GM18508 (cell line): ENCODE measurements at regions not wholly inside any gene's neighbourhood (a gene's known extent, or its start where the extent isn't known, plus 50 kb on each side); places are given as distances from the start of the nearest gene placed in this dataset.
"Not testable (repeated sequence)": the region's sequence is repeated elsewhere in the genome, so short reads cannot be mapped to it uniquely, and the experiment has no call there.

Experiments used
- ATAC-seq: cut with Tn5 transposase; IDR thresholded peaks from one replicate; pipeline ENCODE4 v1.9.1; 2021; ENCODE audit warnings: moderate number of reproducible peaks; ENCODE audit not compliant: insufficient read depth, unreplicated experiment

- ATAC-seq, result no peak
These were observed 193.8 kb upstream of the TOX3 start for GRCh38 chr16:52740766-52741165.

DNA sequence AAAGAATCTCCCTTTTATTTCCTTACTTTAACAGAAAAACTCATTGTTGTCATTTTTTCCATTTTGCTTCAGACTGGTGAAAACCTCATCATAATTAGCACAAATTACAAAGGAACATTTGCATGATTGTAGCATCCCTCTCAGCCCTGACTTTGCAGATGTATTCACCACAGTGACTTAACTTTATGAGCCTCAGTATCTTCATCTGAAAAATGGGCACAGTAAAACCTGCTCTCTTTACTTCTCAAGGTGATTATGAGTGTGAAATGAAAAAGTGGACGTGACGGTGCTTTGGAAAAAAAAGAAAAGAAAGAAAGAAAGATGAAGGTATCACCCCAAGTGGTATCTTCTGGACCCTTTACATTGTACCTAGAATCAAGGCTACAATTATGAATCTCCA is 193.4 kb upstream of the TOX3 start:
- ATAC-seq, result no peak

DNA sequence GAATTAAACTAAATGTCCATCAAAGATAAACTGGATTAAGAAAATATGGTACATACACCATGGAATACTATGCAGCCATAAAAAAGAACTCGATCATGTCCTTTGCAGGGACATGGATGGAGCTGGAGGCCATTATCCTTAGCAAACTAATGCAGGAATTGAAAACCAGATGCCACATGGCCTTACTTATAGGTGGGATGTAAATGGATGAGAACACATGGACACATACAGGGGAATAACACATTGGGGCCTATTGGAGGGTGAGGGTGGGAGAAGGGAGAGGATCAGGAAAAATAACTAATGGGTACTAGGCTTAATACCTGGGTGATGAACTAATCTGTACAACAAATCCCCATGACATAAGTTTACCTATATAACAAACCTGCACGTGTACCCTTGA is 192.0 kb upstream of the TOX3 start:
- ATAC-seq, result not testable (repeated sequence)

DNA sequence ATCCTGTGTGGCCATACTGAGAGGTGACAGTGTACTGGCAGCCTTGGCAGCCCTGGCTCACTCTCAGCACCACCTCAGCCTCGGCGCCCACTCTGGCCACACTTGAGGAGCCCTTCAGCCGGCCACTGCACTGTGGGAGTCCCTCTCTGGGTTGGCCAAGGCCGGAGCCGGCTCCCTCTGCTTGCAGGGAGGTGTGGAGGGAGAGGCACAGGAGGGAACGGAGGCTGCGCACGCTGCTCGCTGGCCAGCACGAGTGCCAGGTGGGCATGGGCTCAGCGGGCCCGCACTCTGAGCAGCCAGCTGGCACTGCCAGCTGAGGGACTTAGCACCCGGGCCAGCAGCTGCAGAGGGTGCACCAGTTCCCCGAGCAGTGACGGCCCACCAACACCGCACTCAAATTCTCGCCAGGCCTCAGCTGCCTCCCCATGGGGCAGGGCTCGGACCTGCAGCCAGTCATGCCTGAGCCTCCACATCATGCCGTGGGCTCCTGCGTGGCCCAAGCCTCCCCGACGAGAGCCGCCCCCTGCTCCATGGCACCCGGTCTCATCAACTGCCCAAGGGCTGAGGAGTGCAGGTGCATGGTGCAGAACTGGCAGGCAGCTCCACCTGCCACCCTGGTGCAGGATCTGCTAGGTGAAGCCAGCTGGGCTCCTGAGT is 184.4 kb upstream of the TOX3 start:
- ATAC-seq, result no peak

GRCh38 chr16:52729731-52730130 is 182.8 kb upstream of the TOX3 start:
- ATAC-seq, result no peak

DNA sequence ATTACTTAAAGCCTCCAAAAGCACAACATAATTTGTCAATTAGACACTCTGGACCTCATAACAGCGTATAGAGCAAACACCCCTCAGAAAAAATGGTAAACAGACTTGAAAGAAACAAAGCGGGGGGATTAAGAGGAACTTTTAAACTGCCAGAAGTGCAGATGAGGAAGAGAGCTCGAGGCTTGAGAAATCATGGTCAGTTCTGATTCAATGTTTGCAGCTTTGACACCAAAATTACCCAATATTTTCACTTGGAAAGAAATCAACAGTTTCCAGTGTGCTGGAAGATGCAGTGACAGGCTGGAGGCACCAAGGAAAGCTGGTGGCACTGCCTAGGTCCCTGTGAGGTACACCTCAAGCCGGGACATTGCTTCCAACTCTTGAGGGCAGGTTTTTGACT is 180.9 kb upstream of the TOX3 start:
- ATAC-seq, result no peak

GRCh38 chr16:52727441-52727840 is 180.5 kb upstream of the TOX3 start:
- ATAC-seq, result no peak

- ATAC-seq, result no peak
These were observed 178.5 kb upstream of the TOX3 start for GRCh38 chr16:52725461-52725860.

GRCh38 chr16:52725043-52725442 is 178.1 kb upstream of the TOX3 start:
- no peak for ATAC-seq

- ATAC-seq, result no peak
These were observed 174.4 kb upstream of the TOX3 start for GRCh38 chr16:52721331-52721730.

DNA sequence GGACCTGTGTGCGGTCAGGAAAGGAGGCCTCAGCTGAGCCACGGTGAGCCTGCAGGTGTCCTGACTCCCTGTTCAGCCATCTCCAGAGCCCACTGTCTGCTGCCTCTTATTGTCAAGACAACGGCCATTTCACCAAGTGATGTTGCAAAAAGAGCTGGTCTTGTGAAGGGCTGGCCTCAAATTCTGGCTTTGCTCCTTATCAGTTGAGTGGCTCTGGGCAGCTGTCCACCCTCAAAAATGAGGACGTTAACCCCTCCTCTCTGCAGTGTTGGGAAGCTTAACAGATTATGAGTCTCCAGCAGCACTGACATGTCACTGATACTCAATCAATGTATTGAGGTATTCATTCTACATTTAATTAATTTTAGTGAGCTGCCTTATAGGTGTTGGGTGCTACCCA is 171.1 kb upstream of the TOX3 start:
- no peak for ATAC-seq

DNA sequence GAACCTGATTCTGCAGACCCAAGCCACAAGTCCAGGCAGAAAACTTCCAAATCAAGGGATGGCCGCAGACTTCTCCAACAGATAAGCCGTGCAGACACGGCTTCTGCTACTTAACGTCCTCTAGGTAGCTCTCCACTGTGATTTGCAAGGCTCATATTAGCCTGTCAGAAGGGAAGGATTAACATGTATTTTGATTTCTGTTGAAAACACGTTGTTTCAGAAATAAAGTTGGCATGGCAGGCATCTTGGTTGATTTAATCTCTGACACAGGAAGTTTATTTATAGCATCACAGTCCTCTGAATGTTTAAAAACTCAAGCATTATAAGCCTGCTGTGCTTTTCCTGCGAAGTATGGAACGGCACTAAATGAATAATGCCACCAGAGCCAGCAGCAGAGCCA is 166.8 kb upstream of the TOX3 start:
- ATAC-seq, result no peak

DNA sequence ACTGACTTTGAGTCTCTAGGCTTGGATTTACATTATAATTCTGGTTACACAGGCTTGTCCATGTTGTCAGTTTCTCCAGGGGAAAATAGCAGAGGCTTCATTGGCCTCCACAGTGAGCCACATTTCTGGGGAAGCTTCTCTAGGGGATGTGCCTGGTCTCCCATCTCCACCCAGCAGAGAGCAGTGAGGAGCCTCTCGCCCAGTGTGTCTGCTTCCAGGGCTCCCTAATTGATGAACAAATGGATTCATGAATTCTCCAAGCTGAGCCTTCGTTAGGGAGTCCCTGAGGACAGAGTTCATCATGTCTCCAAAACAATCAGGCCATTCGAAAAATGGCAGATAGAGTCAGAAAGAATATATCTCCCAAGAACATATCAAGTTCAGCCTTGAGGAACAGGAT is 162.4 kb upstream of the TOX3 start:
- ATAC-seq, result no peak

GRCh38 chr16:52708476-52708875 is 161.5 kb upstream of the TOX3 start:
- no peak for ATAC-seq

GRCh38 chr16:52707676-52708337 is 160.9 kb upstream of the TOX3 start:
- ATAC-seq, result no peak

- ATAC-seq, result no peak
These were observed 158.2 kb upstream of the TOX3 start for GRCh38 chr16:52705122-52705521.

DNA sequence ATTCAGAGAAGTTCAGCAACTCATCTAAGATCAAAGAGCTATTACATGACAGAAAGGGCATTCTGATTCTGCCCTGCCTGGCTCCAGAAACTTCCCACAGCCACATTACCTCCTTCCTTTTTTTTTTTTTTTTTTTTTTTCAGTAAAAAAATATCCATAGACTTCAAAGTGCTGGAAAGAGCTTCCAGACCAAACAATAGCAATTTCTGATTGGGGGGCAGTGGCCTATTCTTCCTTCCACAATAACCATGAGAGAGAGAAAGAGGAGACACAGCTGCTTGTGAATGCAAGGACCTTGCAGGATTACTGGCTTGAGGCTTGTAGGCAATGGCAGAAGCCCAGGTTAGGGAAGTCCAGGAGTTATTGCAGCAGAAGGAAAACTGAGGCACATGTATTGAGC is 151.0 kb upstream of the TOX3 start:
- no peak for ATAC-seq

DNA sequence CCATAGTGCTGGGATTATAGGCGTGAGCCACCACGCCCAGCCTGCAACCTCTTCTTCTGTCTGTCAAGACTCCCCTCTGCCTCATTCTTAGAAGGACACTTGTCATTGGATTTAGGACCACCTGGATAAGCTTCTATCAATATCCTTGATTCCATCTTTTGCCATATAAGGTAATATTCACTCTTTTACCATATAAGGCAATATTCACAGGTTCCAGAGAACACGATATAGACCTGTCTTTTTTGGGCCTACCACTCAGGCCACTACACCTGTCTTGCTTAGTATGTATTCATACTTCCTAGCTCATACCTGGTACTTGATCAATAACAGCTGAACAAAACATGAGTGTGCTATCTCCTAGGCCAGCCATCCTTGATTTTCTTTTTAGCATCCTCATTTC is 149.2 kb upstream of the TOX3 start:
- ATAC-seq, result no peak

DNA sequence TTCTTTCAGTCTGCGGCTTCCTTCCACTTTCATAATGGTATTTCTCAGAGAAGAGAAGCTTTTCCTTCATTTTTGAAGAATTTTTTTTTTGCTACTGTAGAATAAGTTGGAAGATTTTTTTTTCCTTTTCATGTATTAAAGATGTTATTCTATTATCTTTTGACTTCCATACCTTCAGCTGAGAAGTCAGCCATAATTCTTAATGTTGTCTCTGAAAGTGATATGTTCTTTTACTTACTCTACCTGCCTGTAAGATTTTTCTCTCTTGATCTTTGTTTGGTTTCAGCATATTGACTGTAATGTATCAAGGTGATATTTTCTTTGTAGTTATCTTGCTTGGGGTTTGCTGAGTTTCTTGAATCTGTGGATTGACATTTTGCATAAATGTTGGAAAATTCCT is 143.5 kb upstream of the TOX3 start:
- ATAC-seq, result no peak

DNA sequence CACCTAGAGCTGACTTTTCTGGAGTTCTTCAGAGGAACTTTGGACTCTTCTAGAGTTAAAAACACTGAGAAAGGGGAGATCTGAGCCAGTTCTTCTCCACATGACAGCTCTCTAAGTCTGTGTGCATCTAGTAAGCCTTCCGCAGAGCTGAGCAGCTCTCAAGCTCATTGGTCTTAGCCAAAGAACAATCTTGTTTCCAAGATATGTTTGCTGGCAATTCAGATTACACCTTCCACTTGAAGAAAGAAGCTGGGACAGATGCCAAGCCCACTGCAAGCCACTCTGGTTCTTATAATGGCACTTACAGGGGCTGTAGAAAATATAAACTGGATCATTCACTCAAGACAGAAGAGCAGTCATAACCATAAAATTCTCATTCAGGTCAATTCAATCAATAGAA is 134.1 kb upstream of the TOX3 start:
- no peak for ATAC-seq

DNA sequence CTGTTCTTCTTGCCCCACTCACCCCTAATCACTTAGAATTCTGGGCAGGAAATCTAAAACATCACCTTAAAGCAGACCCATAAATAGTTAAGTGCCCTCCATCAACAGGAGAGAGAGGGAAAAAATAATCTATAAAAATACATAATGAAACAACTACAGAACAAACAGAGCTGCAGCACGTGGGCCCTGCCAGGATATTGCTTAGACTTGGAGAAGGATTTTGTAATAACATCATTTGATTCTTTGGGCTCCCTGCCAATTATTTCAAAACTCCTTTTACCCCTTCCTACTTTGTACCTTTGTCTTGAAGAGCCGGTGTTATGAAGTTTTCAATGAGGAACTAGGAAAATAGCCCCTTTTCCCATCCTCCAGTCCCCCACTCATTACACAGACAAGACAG is 130.6 kb upstream of the TOX3 start:
- no peak for ATAC-seq

- ATAC-seq, result no peak
These were observed 130.0 kb upstream of the TOX3 start for GRCh38 chr16:52676959-52677358.
